Activated CD8-positive, alpha-beta T cell treated with anti-CD3 and anti-CD28 coated beads, Interleukin-2, amount 10 ng/mL, durations not matched to agents 7 days and 5 days (primary cell): ENCODE measurements at regions not wholly inside any gene's neighbourhood (a gene's known extent, or its start where the extent isn't known, plus 50 kb on each side); places are given as distances from the start of the nearest gene placed in this dataset.

Source experiments
- ATAC-seq: fragments of 150-1000 bp; cut with Tn5 transposase; one replicate; pipeline ENCODE4 v1.10.0; 2021; ENCODE audit warnings: moderate library complexity
- CTCF ChIA-PET: fragments of 350-600 bp; sonication (Branson Sonifier 250); formaldehyde crosslinking; loops from one replicate; lab custom pipeline; 2021; ENCODE audit warnings: antibody characterized with exemption; lab: Charles Lee
- POLR2A ChIA-PET: fragments of 350-600 bp; sonication (Branson Sonifier 250); formaldehyde crosslinking; loops from one replicate; lab custom pipeline; 2021; ENCODE audit warnings: antibody characterized with exemption; lab: Charles Lee
- DNase-seq: peaks from one replicate; pipeline ENCODE4 v3.0.0-alpha.2; 2020
- H3K27ac Mint-ChIP-seq: one replicate; pipeline ENCODE4 v1.8.0; 2021; ENCODE audit warnings: mild to moderate bottlenecking, mixed read lengths
- H3K27me3 Mint-ChIP-seq: one replicate; pipeline ENCODE4 v1.8.0; 2021; ENCODE audit warnings: low read depth, mixed read lengths
- H3K36me3 Mint-ChIP-seq: one replicate; pipeline ENCODE4 v1.8.0; 2021; ENCODE audit warnings: low read depth, mixed read lengths
- H3K4me1 Mint-ChIP-seq: one replicate; pipeline ENCODE4 v1.8.0; 2021; ENCODE audit warnings: low read depth, mixed read lengths
- H3K4me3 Mint-ChIP-seq: one replicate; pipeline ENCODE4 v1.8.0; 2021; ENCODE audit warnings: mild to moderate bottlenecking, mixed read lengths
- H3K9me3 Mint-ChIP-seq: one replicate; pipeline ENCODE4 v1.8.0; 2022; ENCODE audit warnings: mixed read lengths; ENCODE audit not compliant: insufficient read depth

GRCh38 chr13:30151388-30151787 lies 156.0 kb downstream of the KATNAL1 start:
- ChIA-PET CTCF (interaction anchor here (0.9 to 3.9 kb wide), 2 partner anchors 19 to 36 kb away, joined by 3 to 41 read pairs; no protein-coding TSS in a partner anchor), POLR2A (no interaction called here)
- Mint-ChIP-seq H3K4me1 (peaks cover 63% of the 10 kb centered on the region), H3K27ac (peak overlapping the region; percentile 28), H3K9me3 (no peaks in the 10 kb centered on the region), H3K27me3 (peaks cover 3% of the 10 kb centered on the region), H3K36me3 (no peaks in the 10 kb centered on the region), H3K4me3 (no peak overlapping the region)
- ATAC-seq (peak; percentile 36), DNase-seq (peak; percentile 50)

DNA sequence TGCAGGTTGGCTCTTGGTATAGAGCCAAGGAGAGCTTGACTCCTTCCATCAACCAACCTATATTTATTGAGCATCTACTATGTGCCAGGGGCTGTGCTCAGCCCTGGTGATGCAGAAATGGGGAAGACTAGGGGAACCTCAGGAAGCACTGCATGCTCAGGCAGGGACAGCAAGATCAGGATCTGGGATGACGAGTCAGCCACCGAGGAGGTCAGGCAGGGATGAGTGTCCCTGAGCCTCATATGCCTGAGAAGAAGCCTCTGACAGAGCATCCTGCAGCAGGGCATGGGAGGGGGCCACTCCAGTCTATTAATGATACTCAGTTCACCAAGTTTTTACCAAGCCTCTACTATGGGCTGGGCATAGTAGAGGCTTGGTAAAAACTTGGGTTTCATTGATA lies 158.1 kb downstream of the KATNAL1 start:
- DNase-seq (no peak), ATAC-seq (no peak)
- Mint-ChIP-seq H3K9me3 (no peaks in the 10 kb centered on the region), H3K4me1 (peaks cover 71% of the 10 kb centered on the region), H3K27me3 (no peaks in the 10 kb centered on the region), H3K27ac (peak overlapping the region; percentile 91), H3K4me3 (no peak overlapping the region), H3K36me3 (peaks cover 8% of the 10 kb centered on the region)
- ChIA-PET POLR2A (interaction anchor here (1.6 to 2.4 kb wide), 2 partner anchors 17 to 316 kb away, joined by 4 to 10 read pairs; partner anchors contain the start of gene HMGB1), CTCF (interaction anchor here (0.9 to 10.3 kb wide), 3 partner anchors 8 to 225 kb away, joined by 3 to 171 read pairs (median 45); no protein-coding TSS in a partner anchor)

DNA sequence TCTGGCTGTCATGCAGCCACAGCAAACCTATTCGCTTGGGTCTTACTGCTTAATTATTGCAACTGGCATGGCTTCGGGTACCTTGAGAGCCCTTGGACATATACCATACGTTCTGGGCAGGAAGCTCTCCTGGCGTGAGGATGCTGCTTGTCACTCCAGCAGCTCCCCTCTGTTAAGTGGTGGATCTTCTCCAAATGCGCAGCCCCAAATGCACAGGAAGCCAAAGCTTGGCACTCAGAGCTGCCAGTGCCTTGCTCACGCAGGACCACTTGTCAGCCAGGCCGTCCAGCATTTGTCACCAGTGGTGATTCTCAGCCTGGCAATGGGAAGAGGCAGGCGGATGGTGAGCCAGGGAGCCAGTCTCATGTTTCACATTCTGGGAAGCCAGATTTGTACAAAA lies 158.6 kb downstream of the KATNAL1 start:
- H3K36me3 Mint-ChIP-seq = peaks cover 8% of the 10 kb centered on the region
- ChIA-PET POLR2A (interaction anchor here (0.6 to 2.4 kb wide), 4 partner anchors 16 to 468 kb away, joined by 3 to 10 read pairs (median 4); partner anchors contain the start of gene HMGB1), CTCF (interaction anchor here (0.9 to 10.3 kb wide), 4 partner anchors 9 to 226 kb away, joined by 3 to 171 read pairs (median 24); no protein-coding TSS in a partner anchor)
- ATAC-seq (no peak), DNase-seq (no peak)
- H3K27ac Mint-ChIP-seq = peak overlapping the region; percentile 91
- no peaks in the 10 kb centered on the region for H3K27me3 Mint-ChIP-seq
- H3K9me3 Mint-ChIP-seq = no peaks in the 10 kb centered on the region
- peaks cover 76% of the 10 kb centered on the region for H3K4me1 Mint-ChIP-seq
- H3K4me3 Mint-ChIP-seq = no peak overlapping the region

GRCh38 chr13:30148171-30148754 lies 159.1 kb downstream of the KATNAL1 start:
- POLR2A ChIA-PET = interaction anchor here (0.6 to 2.4 kb wide), 6 partner anchors 16 to 469 kb away, joined by 3 to 10 read pairs (median 4); partner anchors contain the start of genes HMGB1 and KATNAL1
- Mint-ChIP-seq H3K36me3 (peaks cover 8% of the 10 kb centered on the region), H3K27ac (peak overlapping the region; percentile 91), H3K4me1 (peaks cover 80% of the 10 kb centered on the region), H3K4me3 (peak overlapping the region; percentile 32), H3K27me3 (no peaks in the 10 kb centered on the region), H3K9me3 (no peaks in the 10 kb centered on the region)
- DNase-seq (peak; percentile 66), ATAC-seq (peak; percentile 74)
- CTCF ChIA-PET = interaction anchor here (1.4 to 10.3 kb wide), 3 partner anchors 9 to 33 kb away, joined by 4 to 171 read pairs (median 45); no protein-coding TSS in a partner anchor

DNA sequence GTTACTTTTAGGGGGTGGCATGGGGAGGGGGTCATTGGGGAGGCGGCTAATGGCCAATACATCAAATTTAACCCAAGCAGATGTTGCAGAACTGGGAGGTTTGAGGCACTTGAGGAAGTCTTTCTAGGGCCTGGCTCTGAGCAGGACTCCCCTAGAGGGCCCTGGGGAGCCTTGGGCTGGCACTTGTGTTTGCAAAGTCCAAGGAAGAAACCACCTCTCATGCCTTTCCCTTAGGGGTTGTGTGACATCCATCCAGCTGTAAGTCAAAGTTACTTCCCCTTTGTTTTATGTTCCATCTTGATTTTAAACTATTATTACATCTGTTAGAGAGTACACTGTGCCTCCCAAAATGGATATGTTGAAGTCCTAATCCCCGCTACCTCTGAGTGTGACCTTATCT lies 159.9 kb downstream of the KATNAL1 start:
- DNase-seq = no peak
- Mint-ChIP-seq H3K4me3 (no peak overlapping the region), H3K4me1 (peaks cover 83% of the 10 kb centered on the region), H3K9me3 (no peaks in the 10 kb centered on the region), H3K27ac (peak overlapping the region; percentile 91), H3K36me3 (peaks cover 8% of the 10 kb centered on the region), H3K27me3 (no peaks in the 10 kb centered on the region)
- CTCF ChIA-PET = interaction anchor here (1.4 to 10.3 kb wide), 3 partner anchors 10 to 32 kb away, joined by 4 to 171 read pairs (median 45); no protein-coding TSS in a partner anchor
- ATAC-seq = no peak
- POLR2A ChIA-PET = interaction anchor here (0.7 to 1.6 kb wide), 8 partner anchors 9 to 470 kb away, joined by 3 to 5 read pairs (median 4); partner anchors contain the start of genes HMGB1 and KATNAL1

GRCh38 chr13:30147015-30147414 lies 160.3 kb downstream of the KATNAL1 start:
- Mint-ChIP-seq H3K4me3 (no peak overlapping the region), H3K27me3 (no peaks in the 10 kb centered on the region), H3K36me3 (peaks cover 8% of the 10 kb centered on the region), H3K4me1 (peaks cover 83% of the 10 kb centered on the region), H3K27ac (peak overlapping the region; percentile 91), H3K9me3 (no peaks in the 10 kb centered on the region)
- ChIA-PET POLR2A (interaction anchor here (0.7 to 1.2 kb wide), 7 partner anchors 9 to 318 kb away, joined by 3 to 5 read pairs (median 3); partner anchors contain the start of gene HMGB1), CTCF (interaction anchor here (5.0 to 10.3 kb wide), 2 partner anchors 11 to 14 kb away, joined by 45 to 171 read pairs; no protein-coding TSS in a partner anchor)
- no peak for DNase-seq
- ATAC-seq = no peak

- ATAC-seq (no peak), DNase-seq (no peak)
- Mint-ChIP-seq H3K4me1 (peaks cover 77% of the 10 kb centered on the region), H3K27ac (no peak overlapping the region), H3K4me3 (no peak overlapping the region), H3K36me3 (peaks cover 9% of the 10 kb centered on the region), H3K9me3 (no peaks in the 10 kb centered on the region), H3K27me3 (peaks cover 3% of the 10 kb centered on the region)
- ChIA-PET CTCF (interaction anchor here (0.6 to 10.3 kb wide), 5 partner anchors 12 to 235 kb away, joined by 3 to 171 read pairs (median 4); no protein-coding TSS in a partner anchor), POLR2A (interaction anchor here (0.5 to 1.2 kb wide), 4 partner anchors 13 to 320 kb away, joined by 3 to 4 read pairs (median 3); partner anchors contain the start of gene HMGB1)
These were observed 161.5 kb downstream of the KATNAL1 start for GRCh38 chr13:30145709-30146367.

- CTCF ChIA-PET = interaction anchor here (2.3 to 10.3 kb wide), 2 partner anchors 11 to 15 kb away, joined by 11 to 171 read pairs; no protein-coding TSS in a partner anchor
- peaks cover 9% of the 10 kb centered on the region for H3K36me3 Mint-ChIP-seq
- H3K4me3 Mint-ChIP-seq = no peak overlapping the region
- peaks cover 6% of the 10 kb centered on the region for H3K27me3 Mint-ChIP-seq
- H3K4me1 Mint-ChIP-seq = peaks cover 58% of the 10 kb centered on the region
- DNase-seq (peak; percentile 42), ATAC-seq (peak; percentile 11)
- H3K9me3 Mint-ChIP-seq = no peaks in the 10 kb centered on the region
- peak overlapping the region; percentile 37 for H3K27ac Mint-ChIP-seq
- POLR2A ChIA-PET = no interaction called here
These were observed 163.5 kb downstream of the KATNAL1 start for GRCh38 chr13:30143666-30144400.

DNA sequence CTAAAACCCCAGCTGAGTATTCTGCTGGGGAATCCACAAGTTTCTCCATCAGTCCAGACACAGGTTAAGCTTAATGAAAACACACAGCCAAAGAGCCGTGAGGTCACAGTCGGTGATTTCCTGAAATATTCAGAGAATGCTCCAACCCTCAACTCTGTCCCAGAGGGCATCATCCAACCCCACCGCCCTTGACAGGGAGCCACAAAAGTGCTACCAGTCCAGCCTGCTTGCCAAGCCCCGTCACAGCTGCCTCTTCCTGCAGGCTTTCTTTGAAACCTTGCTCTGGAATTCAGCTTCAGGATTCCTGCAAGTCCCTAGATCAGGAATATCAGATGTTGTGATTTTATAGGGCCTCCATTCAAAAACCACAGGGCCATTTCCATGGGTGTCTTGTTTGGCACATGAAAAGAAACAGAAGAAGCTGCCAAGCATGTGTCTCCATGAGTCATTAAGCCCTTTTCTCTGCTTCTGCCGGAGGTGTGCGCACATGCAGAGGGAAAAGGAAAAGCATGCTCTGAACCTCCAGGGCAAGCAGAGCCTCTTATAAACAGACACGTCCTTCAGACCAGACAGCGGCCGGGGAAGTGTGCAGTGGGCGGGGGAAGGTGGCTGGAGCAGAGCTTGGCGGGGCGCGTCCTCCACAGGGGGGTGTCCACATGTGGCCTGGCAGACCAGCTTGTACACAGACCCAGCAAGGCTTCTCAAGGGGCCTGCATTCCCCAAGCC lies 164.7 kb downstream of the KATNAL1 start:
- Mint-ChIP-seq H3K4me3 (no peak overlapping the region), H3K27ac (peak overlapping the region; percentile 14), H3K9me3 (no peaks in the 10 kb centered on the region), H3K27me3 (peaks cover 10% of the 10 kb centered on the region), H3K36me3 (peaks cover 9% of the 10 kb centered on the region), H3K4me1 (peaks cover 46% of the 10 kb centered on the region)
- ChIA-PET POLR2A (interaction anchor here (0.6 kb wide), 1 partner anchor 218 kb away, joined by 3 read pairs; no protein-coding TSS in a partner anchor), CTCF (interaction anchor here (0.8 to 10.3 kb wide), 7 partner anchors 10 to 320 kb away, joined by 3 to 171 read pairs (median 3); no protein-coding TSS in a partner anchor)
- ATAC-seq (no peak), DNase-seq (no peak)

- Mint-ChIP-seq H3K4me1 (peaks cover 39% of the 10 kb centered on the region), H3K9me3 (no peaks in the 10 kb centered on the region), H3K36me3 (peaks cover 9% of the 10 kb centered on the region), H3K27ac (peak overlapping the region; percentile 14), H3K27me3 (peaks cover 10% of the 10 kb centered on the region), H3K4me3 (no peak overlapping the region)
- ChIA-PET POLR2A (interaction anchor here (0.6 kb wide), 1 partner anchor 219 kb away, joined by 3 read pairs; no protein-coding TSS in a partner anchor), CTCF (interaction anchor here (0.8 to 10.3 kb wide), 7 partner anchors 9 to 320 kb away, joined by 3 to 171 read pairs (median 3); no protein-coding TSS in a partner anchor)
- DNase-seq (no peak), ATAC-seq (no peak)
These were observed 165.4 kb downstream of the KATNAL1 start for GRCh38 chr13:30141775-30142485.
